Body of pancreas (tissue), 4 donors: ENCODE measurements at regions not wholly inside any gene's neighbourhood (a gene's known extent, or its start where the extent isn't known, plus 50 kb on each side); places are given as distances from the start of the nearest gene placed in this dataset.

Experiments used
- POLR2A ChIP-seq, 3 donors: fragments of 450-650 bp; IDR thresholded peaks; one replicate each; pipeline ENCODE4 v1.6.1; 2016; ENCODE audit warnings: antibody characterized with exemption in 3 of 3, mild to moderate bottlenecking in 2 of 3
- TF ChIP-seq, protein P1 (sequence below), 7 experiments: fragments of 450-650 bp in 4 of 7; fragments of 200-600 bp in 3 of 7; sonication (generic) in 3 of 7; IDR thresholded peaks; one replicate each; pipeline ENCODE4 v1.5.1; 2016 to 2019; ENCODE audit warnings: antibody characterized with exemption in 7 of 7

DNA sequence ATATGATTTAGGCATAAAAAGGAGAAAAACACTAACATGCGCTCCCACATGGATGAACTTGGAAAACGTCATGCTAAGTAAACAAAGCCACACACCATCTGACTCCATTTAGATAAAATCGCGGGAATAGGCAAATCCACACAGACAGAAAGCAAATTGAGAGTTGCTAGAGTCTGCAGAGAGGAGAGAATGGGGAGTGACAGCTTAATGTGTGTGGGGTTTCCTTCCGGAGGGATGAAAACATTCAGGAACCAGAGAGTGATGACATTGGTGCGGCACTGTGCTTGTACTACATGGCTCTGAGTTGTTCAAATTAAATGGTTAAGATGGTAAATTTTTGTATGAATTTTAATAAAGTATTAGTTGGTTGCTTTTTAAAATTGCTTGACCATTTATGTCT is 482.9 kb upstream of the AKR1E2 start:
- TF ChIP-seq, protein P1, sequence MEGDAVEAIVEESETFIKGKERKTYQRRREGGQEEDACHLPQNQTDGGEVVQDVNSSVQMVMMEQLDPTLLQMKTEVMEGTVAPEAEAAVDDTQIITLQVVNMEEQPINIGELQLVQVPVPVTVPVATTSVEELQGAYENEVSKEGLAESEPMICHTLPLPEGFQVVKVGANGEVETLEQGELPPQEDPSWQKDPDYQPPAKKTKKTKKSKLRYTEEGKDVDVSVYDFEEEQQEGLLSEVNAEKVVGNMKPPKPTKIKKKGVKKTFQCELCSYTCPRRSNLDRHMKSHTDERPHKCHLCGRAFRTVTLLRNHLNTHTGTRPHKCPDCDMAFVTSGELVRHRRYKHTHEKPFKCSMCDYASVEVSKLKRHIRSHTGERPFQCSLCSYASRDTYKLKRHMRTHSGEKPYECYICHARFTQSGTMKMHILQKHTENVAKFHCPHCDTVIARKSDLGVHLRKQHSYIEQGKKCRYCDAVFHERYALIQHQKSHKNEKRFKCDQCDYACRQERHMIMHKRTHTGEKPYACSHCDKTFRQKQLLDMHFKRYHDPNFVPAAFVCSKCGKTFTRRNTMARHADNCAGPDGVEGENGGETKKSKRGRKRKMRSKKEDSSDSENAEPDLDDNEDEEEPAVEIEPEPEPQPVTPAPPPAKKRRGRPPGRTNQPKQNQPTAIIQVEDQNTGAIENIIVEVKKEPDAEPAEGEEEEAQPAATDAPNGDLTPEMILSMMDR (IDR thresholded peaks at IDR 0.05): no peak
- TF ChIP-seq POLR2A (IDR thresholded peaks at IDR 0.05): no peak
